K562 (cell line): ENCODE measurements at regions not wholly inside any gene's neighbourhood (a gene's known extent, or its start where the extent isn't known, plus 50 kb on each side); places are given as distances from the start of the nearest gene placed in this dataset.

ENCODE experiments used
- ATF1 ChIP-seq, 2 experiments: fragments of 450-650 bp in 1 of 2; IDR thresholded peaks; 2 replicates each; pipeline ENCODE4 v1.6.1; 2016; ENCODE audit warnings: missing compliant biosample characterization in 1 of 2, missing genetic modification characterization in 1 of 2
- CBFA2T3 ChIP-seq: fragments of 450-650 bp; IDR thresholded peaks from 2 replicates; pipeline ENCODE4 v1.6.1; 2017
- CREB3L1 ChIP-seq: fragments of 450-650 bp; IDR thresholded peaks from 2 replicates; pipeline ENCODE4 v1.6.1; 2014; ENCODE audit warnings: low read depth, mild to moderate bottlenecking, moderate library complexity, borderline replicate concordance
- EHMT2 ChIP-seq: fragments of 450-650 bp; IDR thresholded peaks from 2 replicates; pipeline ENCODE4 v1.6.1; 2018; ENCODE audit warnings: antibody characterized with exemption
- ETV6 ChIP-seq, 3 experiments: fragments of 150-350 bp in 1 of 3; sonication (generic) in 1 of 3; formaldehyde crosslinking in 1 of 3; IDR thresholded peaks; 2 replicates each; pipeline versions ENCODE4 v1.6.1 to v1.8.0; 2014 to 2022; ENCODE audit warnings: borderline replicate concordance in 2 of 3, low read depth in 2 of 3, antibody characterized with exemption in 1 of 3, low read length in 1 of 3, mild to moderate bottlenecking in 1 of 3, missing genetic modification reagents in 1 of 3
- GABPB1 ChIP-seq: sonication (generic); formaldehyde crosslinking; IDR thresholded peaks from 2 replicates; pipeline ENCODE4 v1.8.0; 2022; ENCODE audit warnings: mild to moderate bottlenecking, missing genetic modification reagents
- GATA2 ChIP-seq: sonication (generic); formaldehyde crosslinking; IDR thresholded peaks from 2 replicates; pipeline ENCODE4 v1.4.0; 2020; ENCODE audit warnings: mild to moderate bottlenecking, missing genetic modification reagents
- HNRNPL ChIP-seq: fragments of 200-400 bp; formaldehyde crosslinking; IDR thresholded peaks from 2 replicates; pipeline ENCODE4 v1.6.1; 2017; ENCODE audit warnings: low read depth, mild to moderate bottlenecking, low read length
- KAT7 ChIP-seq: sonication (generic); formaldehyde crosslinking; IDR thresholded peaks from 2 replicates; pipeline ENCODE4 v1.8.0; 2022; ENCODE audit warnings: missing genetic modification reagents, mild to moderate bottlenecking, borderline replicate concordance
- KLF13 ChIP-seq: fragments of 450-650 bp; IDR thresholded peaks from 2 replicates; pipeline ENCODE4 v1.6.1; 2016; ENCODE audit warnings: missing genetic modification characterization, low read depth, mild to moderate bottlenecking, missing compliant biosample characterization, moderate library complexity, borderline replicate concordance
- MCM7 ChIP-seq, 2 experiments: fragments of 450-650 bp; IDR thresholded peaks; 2 replicates each; pipeline ENCODE4 v1.6.1; 2016 to 2018
- RERE ChIP-seq: sonication (generic); formaldehyde crosslinking; IDR thresholded peaks from 2 replicates; pipeline ENCODE4 v1.8.0; 2023; ENCODE audit warnings: missing genetic modification reagents, mild to moderate bottlenecking, borderline replicate concordance
- SREBF2 ChIP-seq: sonication (generic); formaldehyde crosslinking; IDR thresholded peaks from 2 replicates; pipeline ENCODE4 v1.4.0; 2020; ENCODE audit warnings: mild to moderate bottlenecking, missing genetic modification reagents
- TRIM28 ChIP-seq: fragments of 450-650 bp; IDR thresholded peaks from 2 replicates; pipeline ENCODE4 v1.6.1; 2017
- ZNF133 ChIP-seq: fragments of 250-450 bp; sonication (Bioruptor Pico); IDR thresholded peaks from 2 replicates; pipeline ENCODE4 v1.4.0; 2020; ENCODE audit warnings: mild to moderate bottlenecking
- ZNF699 ChIP-seq: fragments of 250-450 bp; sonication (Bioruptor Pico); IDR thresholded peaks from 2 replicates; pipeline ENCODE4 v1.8.0; 2021; ENCODE audit warnings: mild to moderate bottlenecking, moderate library complexity; ENCODE audit not compliant: insufficient replicate concordance
- TF ChIP-seq, protein P1 (sequence below): IDR thresholded peaks from 3 replicates; pipeline ENCODE4 v1.6.1; 2011; ENCODE audit warnings: borderline replicate concordance, mild to moderate bottlenecking, moderate library complexity; ENCODE audit not compliant: insufficient read length; ENCODE audit errors: extremely low read depth

- no peak for TF ChIP-seq RERE (CRISPR knock-in tag)
- TF ChIP-seq SREBF2, result no peak
- no peak for TF ChIP-seq ZNF699 (CRISPR knock-in tag)
- TF ChIP-seq HNRNPL, result no peak
- no peak for TF ChIP-seq KAT7 (CRISPR knock-in tag)
- TF ChIP-seq ETV6 (IDR thresholded peaks at IDR 0.05; ENCODE audit: borderline replicate concordance in 1 of 2, low read depth in 2 of 2, low read length in 1 of 2), result no peak
- no peak for TF ChIP-seq ETV6 (CRISPR knock-in tag; IDR thresholded peaks at IDR 0.05; ENCODE audit: borderline replicate concordance)
- no peak for TF ChIP-seq ZNF133 (CRISPR knock-in tag)
- TF ChIP-seq GATA2, result no peak
- TF ChIP-seq MCM7 (IDR thresholded peaks at IDR 0.05), result no peak
- TF ChIP-seq TRIM28, result 0 out of 2 replicates have a peak, but pooled peaks have one; percentile 26
- TF ChIP-seq ATF1 (CRISPR knock-in tag; IDR thresholded peaks at IDR 0.05), result no peak
- TF ChIP-seq ATF1 (tag; IDR thresholded peaks at IDR 0.05), result no peak
- TF ChIP-seq CBFA2T3, result no peak
- no peak for TF ChIP-seq EHMT2
- no peak for TF ChIP-seq CREB3L1
- no peak for TF ChIP-seq KLF13 (tag)
- TF ChIP-seq, protein P1, sequence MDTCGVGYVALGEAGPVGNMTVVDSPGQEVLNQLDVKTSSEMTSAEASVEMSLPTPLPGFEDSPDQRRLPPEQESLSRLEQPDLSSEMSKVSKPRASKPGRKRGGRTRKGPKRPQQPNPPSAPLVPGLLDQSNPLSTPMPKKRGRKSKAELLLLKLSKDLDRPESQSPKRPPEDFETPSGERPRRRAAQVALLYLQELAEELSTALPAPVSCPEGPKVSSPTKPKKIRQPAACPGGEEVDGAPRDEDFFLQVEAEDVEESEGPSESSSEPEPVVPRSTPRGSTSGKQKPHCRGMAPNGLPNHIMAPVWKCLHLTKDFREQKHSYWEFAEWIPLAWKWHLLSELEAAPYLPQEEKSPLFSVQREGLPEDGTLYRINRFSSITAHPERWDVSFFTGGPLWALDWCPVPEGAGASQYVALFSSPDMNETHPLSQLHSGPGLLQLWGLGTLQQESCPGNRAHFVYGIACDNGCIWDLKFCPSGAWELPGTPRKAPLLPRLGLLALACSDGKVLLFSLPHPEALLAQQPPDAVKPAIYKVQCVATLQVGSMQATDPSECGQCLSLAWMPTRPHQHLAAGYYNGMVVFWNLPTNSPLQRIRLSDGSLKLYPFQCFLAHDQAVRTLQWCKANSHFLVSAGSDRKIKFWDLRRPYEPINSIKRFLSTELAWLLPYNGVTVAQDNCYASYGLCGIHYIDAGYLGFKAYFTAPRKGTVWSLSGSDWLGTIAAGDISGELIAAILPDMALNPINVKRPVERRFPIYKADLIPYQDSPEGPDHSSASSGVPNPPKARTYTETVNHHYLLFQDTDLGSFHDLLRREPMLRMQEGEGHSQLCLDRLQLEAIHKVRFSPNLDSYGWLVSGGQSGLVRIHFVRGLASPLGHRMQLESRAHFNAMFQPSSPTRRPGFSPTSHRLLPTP, result no peak
- TF ChIP-seq GABPB1, result no peak
These were observed 74.3 kb upstream of the TOMM7 start (continued) for GRCh38 chr7:22896917-22897316.
